ENCODE measurements at regions not wholly inside any gene's neighbourhood (a gene's known extent, or its start where the extent isn't known, plus 50 kb on each side); places are given as distances from the start of the nearest gene placed in this dataset.

- TF ChIP-seq POLR2A (IDR thresholded peaks at IDR 0.05) (no peak), CTCF (IDR thresholded peaks at IDR 0.05) (no peak)
Observed at GRCh38 chr10:10644676-10645385, 372.8 kb upstream of the CELF2 start.
